ENCODE measurements at regions not wholly inside any gene's neighbourhood (a gene's known extent, or its start where the extent isn't known, plus 50 kb on each side); places are given as distances from the start of the nearest gene placed in this dataset.

DNA sequence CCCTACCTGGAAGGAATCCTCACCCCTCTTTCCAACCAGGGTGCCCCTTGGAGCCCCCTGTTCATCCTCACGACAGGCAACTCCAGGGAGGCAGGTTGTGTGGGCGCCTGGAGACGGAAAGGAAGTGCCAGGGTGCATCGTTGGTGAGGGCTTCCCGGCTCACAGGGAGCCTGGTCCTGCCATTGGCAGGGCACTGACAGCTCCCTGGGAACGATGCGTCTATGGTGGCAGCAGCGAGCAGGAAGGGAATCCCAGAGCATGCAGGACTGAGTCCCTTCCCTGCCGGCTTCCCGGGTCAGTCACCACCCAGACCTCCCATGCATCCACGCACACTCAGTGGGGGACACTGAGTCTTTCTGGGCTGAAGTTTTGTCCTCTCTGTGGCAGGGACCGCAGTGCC lies 117.6 kb downstream of the INHBB start:
- no peak overlapping the region for H3K4me3 ChIP-seq (ENCODE audit: low read length)
- TF ChIP-seq, protein P1, sequence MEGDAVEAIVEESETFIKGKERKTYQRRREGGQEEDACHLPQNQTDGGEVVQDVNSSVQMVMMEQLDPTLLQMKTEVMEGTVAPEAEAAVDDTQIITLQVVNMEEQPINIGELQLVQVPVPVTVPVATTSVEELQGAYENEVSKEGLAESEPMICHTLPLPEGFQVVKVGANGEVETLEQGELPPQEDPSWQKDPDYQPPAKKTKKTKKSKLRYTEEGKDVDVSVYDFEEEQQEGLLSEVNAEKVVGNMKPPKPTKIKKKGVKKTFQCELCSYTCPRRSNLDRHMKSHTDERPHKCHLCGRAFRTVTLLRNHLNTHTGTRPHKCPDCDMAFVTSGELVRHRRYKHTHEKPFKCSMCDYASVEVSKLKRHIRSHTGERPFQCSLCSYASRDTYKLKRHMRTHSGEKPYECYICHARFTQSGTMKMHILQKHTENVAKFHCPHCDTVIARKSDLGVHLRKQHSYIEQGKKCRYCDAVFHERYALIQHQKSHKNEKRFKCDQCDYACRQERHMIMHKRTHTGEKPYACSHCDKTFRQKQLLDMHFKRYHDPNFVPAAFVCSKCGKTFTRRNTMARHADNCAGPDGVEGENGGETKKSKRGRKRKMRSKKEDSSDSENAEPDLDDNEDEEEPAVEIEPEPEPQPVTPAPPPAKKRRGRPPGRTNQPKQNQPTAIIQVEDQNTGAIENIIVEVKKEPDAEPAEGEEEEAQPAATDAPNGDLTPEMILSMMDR (conservative IDR thresholded peaks at IDR 0.05; ENCODE audit: low read depth, low read length): no peak
- no peak for DNase-seq (ENCODE audit: low read depth)

- DNase-seq (ENCODE audit: low read depth): no peak
- TF ChIP-seq, protein P1 (conservative IDR thresholded peaks at IDR 0.05; ENCODE audit: low read depth, low read length): no peak
- no peak overlapping the region for H3K4me3 ChIP-seq (ENCODE audit: low read length)
These were observed 118.1 kb downstream of the INHBB start for GRCh38 chr2:120463996-120464395.

- H3K4me3 ChIP-seq (ENCODE audit: low read length): no peak overlapping the region
- no peak for DNase-seq (ENCODE audit: low read depth)
- TF ChIP-seq, protein P1 (conservative IDR thresholded peaks at IDR 0.05; ENCODE audit: low read depth, low read length): no peak
These were observed 118.6 kb downstream of the INHBB start for GRCh38 chr2:120464448-120464931.

DNA sequence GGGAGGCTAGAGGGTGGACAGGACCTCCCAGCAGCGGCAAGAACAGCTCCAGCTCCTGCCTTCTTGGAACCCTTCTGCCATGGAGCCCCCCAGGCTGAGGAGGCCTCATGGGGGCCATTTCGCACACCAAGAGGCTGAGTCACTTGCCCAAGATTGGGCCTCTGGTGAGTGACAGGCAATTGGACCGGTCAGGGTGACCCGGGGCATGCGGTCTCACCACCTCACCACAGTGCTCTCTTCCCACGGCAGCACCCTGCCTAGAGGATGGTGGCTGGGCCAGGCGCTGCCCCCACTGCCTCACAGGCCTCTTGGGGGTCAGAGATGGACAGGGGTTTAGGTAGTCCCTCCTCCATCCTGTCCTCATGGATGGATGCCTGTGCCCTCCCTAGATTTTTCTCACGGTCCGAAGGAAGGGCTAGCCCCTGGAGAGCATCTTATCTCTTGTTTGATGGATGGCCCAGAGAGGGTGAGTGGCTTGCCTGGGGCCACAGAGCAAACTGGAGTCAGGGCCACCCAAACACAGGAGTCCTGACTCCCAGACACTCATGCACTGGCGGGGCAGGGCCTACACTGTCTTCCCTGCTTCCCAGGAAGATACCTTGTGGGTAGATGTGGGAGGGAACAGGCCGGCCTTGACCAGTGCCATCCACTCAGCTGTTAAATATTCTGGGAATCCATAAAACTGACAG lies 119.2 kb downstream of the INHBB start:
- H3K4me3 ChIP-seq (ENCODE audit: low read length): no peak overlapping the region
- TF ChIP-seq, protein P1 (conservative IDR thresholded peaks at IDR 0.05; ENCODE audit: low read depth, low read length): no peak
- DNase-seq (ENCODE audit: low read depth): no peak

GRCh38 chr2:120465701-120465988 lies 119.7 kb downstream of the INHBB start:
- DNase-seq (ENCODE audit: low read depth): no peak
- TF ChIP-seq, protein P1 (conservative IDR thresholded peaks at IDR 0.05; ENCODE audit: low read depth, low read length): no peak

DNA sequence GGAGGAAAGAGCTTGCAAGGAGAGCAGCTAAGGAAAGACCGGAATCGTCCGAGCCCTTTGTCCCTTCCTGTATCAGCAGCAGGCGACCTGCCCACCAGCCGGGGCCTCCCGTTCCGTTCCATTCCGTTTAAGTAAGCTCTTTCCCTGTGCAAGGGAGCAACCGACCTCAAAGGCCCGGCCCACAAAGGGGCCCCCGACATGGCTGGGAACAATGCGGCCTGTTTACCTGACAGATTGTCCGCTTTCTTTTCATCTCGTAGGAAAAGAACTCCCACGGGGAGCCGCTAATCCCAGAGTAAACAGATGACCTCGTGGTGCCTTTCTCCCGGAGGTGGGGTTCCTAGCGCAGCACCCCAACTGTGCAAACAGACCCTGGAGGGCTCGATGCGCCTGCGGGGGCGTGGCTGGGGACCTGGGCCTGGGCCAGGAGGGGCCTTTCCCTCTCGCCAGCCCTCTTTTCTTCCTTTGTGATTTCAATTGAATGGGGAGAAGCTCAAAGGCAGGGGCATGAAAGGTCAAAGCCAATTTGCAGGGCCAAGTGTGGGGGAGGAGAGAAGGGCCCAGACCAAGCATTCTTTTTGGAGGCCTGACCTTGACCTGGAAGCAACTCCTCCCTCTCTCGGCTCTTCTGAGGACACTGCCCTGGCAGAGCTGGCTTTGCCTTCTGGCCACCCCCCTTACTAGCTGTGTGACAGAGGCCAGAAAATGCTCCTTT lies 120.2 kb downstream of the INHBB start:
- H3K4me3 ChIP-seq (ENCODE audit: low read length): no peak overlapping the region
- DNase-seq (ENCODE audit: low read depth): no peak
- TF ChIP-seq, protein P1 (conservative IDR thresholded peaks at IDR 0.05; ENCODE audit: low read depth, low read length): no peak

More at GRCh38 chr2:120465701-120465988, 119.7 kb downstream of the INHBB start:
- no peak overlapping the region for H3K4me3 ChIP-seq (ENCODE audit: low read length)

DNA sequence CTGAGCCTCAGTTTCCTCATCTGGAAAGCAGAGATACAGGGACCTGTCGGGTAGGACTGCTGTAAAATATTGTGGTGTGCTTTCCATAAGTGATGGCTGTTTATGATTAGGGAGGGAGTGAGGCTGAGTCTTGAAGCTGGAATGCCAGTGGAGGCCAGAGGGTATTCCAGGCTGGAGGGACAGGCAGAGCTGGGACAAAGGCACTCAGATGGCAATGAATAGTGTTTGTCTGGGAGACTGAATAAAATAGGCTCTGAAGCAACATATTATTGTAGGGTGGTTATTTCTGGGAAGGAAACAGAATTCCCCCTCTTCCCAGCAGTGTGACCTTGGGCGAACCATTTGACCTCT lies 120.7 kb downstream of the INHBB start:
- TF ChIP-seq, protein P1 (conservative IDR thresholded peaks at IDR 0.05; ENCODE audit: low read depth, low read length): no peak
- no peak overlapping the region for H3K4me3 ChIP-seq (ENCODE audit: low read length)
- no peak for DNase-seq (ENCODE audit: low read depth)
